NCI-H2029 treated with DMSO at 0.1 percent for 48 hours (cell line): ENCODE measurements at regions not wholly inside any gene's neighbourhood (a gene's known extent, or its start where the extent isn't known, plus 50 kb on each side); places are given as distances from the start of the nearest gene placed in this dataset.
"Not testable (repeated sequence)": the region's sequence is repeated elsewhere in the genome, so short reads cannot be mapped to it uniquely, and the experiment has no call there.

Experiments
- DNase-seq: peaks from one replicate; lab custom pipeline; 2025; lab: John Stamatoyannopoulos, UW

DNA sequence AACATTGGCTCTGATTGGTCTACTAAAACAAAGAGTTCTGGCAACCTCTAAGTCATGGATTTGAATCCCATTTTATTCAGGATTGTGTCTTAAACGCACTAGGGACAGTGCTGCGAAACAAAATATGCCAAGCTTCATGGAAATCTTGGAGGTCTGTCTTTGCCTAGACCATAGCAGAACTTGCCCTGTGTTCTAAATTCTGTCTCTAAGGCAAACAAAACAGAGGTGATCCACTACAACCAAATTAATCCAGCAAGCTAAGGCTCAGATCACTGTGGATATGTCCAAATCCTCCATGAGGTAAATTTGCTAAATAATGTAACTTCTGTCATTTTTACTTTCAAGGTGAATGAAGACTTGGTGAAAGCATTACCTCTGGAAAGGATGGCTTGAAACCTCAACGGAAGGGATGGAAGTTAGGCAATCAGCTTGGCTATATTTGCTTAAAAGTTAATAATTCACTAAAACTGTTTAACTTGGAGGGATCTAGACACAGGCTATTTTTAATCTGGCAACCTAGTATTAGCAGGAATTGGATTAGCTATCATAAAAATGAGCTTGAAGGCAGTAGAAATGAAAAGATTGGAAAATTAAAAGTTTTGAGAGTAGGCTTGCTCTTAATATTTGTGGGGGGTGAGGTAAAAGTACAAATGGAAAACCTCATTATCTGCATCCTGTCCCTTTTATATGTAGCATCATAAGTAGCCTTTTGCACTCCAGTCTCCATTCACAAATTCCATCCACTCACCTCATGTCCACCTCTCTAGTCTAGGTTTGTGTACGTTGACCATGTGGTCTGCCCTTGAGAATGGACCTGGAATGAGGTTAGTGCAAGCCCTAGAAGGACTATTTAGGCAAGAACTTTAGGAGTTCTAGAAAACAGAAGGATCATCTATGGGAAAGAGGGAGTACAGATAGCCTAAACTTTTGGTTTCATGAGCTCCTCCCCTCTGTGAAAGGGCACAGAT lies 176.2 kb downstream of the SMC2 start:
- DNase-seq = no peak

GRCh38 chr9:104276709-104277245 lies 182.7 kb downstream of the SMC2 start:
- no peak for DNase-seq

- no peak for DNase-seq
Measured at GRCh38 chr9:104278929-104279496, 184.9 kb downstream of the SMC2 start.

DNA sequence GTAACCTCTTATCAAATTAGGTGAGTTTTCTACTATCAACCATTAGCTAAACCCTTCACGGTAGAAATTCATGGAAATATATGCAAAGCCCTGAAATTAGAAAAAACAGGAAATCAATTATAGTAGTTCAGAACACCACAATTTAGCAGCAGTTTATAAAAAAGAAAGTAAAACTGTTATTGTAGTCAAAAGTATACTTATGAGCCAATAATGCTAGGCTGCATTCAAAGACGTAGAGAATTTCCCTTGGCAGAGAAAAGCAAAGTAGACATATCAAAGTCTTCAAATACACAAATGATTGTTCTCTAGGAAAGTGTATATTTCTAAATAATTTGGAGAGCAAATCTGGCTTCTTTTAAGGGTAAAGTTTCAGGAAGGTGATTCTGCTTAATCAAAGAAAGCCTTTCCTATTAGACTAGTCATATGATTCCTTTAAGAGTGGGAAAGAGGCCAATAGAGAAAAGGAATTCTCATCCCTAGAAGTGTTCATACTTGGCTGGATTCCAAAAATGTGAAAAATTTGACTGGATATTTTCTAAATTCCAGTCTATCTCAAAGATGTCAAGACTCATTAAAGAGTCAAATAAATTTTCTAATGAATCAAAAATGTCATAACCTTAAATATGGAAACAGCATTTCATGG lies 185.5 kb downstream of the SMC2 start:
- DNase-seq = no peak

DNA sequence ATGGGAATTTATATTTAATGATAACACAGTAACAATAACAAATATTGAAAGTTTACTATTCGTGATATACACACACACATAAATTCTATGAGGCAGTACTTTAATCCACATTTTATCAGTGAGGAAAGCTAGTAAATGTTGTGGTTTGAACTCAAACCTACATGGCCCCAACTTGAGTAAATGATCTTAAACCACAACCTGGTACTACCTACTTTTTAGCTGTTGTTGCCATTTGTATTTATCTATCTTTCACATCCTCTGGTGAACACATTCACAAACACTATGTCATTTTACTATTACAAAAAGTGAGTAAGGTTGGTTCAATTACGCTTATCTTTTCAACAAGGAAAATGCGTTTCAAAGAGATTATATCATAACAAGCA lies 186.1 kb downstream of the SMC2 start:
- no peak for DNase-seq

DNA sequence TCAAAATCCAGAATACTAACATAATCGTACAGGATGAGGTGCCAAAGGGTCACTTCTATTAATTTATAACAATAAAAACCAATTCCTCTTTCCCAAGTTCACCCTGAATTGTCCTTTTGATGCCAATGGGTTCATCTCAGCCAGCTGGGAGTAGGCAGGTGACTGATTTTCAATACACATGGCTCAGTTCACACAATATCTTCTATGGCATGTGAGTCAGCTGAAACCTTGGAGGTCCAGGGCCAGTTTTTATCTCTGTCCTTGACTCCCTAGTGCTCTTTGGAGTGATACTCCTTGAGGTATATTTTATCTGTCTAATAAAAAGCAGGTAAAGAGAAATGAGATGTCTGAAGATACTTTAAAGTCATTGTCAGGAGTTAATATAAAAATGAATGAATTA lies 186.6 kb downstream of the SMC2 start:
- DNase-seq = no peak

GRCh38 chr9:104286187-104286586 lies 192.1 kb downstream of the SMC2 start:
- no peak for DNase-seq

GRCh38 chr9:104286799-104287198 lies 192.7 kb downstream of the SMC2 start:
- DNase-seq = no peak

GRCh38 chr9:104287253-104287878 lies 193.3 kb downstream of the SMC2 start:
- no peak for DNase-seq

DNA sequence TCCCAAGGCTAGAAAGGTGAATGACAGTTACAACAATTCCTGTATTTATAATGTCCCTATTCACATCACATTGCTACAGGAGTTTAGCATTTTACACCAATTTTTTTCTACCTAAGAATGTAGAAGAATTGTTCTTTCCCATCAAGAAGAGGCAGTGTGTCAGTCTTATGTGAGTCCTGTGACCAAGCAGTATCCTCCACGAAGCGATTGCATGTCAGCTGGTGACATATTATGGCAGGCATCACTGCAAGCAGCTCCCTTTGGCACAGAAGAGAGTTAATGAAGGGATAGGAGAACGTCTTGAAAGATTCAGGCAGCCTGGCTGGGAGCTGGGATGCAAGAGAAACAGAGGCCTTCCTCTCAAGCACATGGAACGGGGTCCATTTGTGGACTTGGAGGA lies 199.8 kb downstream of the SMC2 start:
- DNase-seq = no peak

GRCh38 chr9:104300124-104300523 lies 203.9 kb upstream of the OR13F1 start:
- DNase-seq = no peak

- peak; percentile 92 for DNase-seq
Measured at GRCh38 chr9:104301755-104302154, 202.3 kb upstream of the OR13F1 start.

DNA sequence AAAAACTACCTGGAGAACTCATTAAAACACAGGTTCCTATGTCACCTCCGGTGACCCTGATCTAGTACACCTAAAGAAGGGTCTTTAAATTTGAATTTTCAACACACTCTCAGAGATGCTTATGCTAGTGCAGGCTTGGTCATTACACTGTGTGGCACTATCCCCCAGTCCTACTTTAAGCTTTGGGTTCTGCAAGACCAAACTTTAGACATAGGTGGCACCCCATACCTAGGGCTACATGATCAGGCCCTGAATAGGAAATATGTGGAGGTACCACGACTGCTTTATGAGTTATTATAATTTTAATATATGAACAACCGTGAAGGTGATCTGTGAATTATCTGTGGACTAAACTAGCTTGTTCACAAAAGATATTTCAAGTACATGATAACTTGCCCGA lies 201.3 kb upstream of the OR13F1 start:
- DNase-seq = no peak

DNA sequence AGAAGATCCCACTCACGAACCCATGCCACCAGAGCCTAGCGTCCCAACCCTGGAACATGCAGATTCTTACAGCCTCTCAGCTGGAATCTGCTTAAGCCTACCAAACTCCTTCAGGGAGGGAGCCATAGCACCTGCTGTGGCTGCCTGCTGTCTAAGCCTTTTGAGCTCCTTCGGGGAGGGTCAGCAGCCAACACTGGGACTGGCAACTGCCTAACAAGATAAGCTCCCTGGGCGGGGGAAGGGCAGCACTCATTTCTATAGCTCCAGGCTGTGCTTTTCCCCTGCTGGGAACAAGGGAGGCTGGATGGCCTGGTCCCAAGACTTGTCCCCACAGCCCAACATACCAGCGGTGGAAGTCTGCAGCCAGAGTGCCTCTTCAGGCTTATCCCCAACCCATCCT lies 199.1 kb upstream of the OR13F1 start:
- no peak for DNase-seq

GRCh38 chr9:104313396-104314110 lies 190.5 kb upstream of the OR13F1 start:
- DNase-seq = no peak

GRCh38 chr9:104316201-104317009 lies 187.7 kb upstream of the OR13F1 start:
- not testable (repeated sequence) for DNase-seq

- DNase-seq = no peak
Measured at GRCh38 chr9:104319198-104319597, 184.9 kb upstream of the OR13F1 start.

DNA sequence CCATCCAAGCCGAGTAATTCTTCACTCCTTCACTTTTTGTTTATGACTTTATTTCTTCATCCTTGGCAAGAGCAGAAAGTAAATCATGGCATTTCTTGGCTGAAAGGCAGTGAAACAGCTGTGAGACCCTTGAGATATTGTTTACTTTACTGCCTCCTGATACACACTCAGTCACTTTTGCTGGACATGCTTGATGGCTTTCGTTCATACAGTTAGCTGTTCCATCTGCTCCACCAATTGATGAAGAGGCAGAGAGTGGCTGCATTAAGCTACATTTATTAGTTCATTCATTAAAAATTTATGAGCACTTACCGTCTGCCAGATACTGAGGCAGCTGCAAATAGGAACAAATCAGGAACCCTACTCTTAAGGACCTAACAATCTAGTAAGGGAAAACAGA lies 184.4 kb upstream of the OR13F1 start:
- DNase-seq = peak; percentile 24

GRCh38 chr9:104322596-104322995 lies 181.5 kb upstream of the OR13F1 start:
- no peak for DNase-seq

- DNase-seq = not testable (repeated sequence)
Measured at GRCh38 chr9:104323967-104324694, 179.9 kb upstream of the OR13F1 start.
